B cell (primary cell): ENCODE measurements at regions not wholly inside any gene's neighbourhood (a gene's known extent, or its start where the extent isn't known, plus 50 kb on each side); places are given as distances from the start of the nearest gene placed in this dataset.

ENCODE experiments used
- EZH2 ChIP-seq: IDR thresholded peaks from 2 replicates; pipeline ENCODE4 v1.6.1; 2012; ENCODE audit warnings: borderline replicate concordance, low read depth, mild to moderate bottlenecking, moderate library complexity, low read length; ENCODE audit not compliant: insufficient read depth, poor library complexity, severe bottlenecking
- TF ChIP-seq, protein P1 (sequence below): fragments of 200-600 bp; IDR thresholded peaks from one replicate; pipeline ENCODE4 v1.8.0; 2022; ENCODE audit warnings: antibody characterized with exemption, mild to moderate bottlenecking

DNA sequence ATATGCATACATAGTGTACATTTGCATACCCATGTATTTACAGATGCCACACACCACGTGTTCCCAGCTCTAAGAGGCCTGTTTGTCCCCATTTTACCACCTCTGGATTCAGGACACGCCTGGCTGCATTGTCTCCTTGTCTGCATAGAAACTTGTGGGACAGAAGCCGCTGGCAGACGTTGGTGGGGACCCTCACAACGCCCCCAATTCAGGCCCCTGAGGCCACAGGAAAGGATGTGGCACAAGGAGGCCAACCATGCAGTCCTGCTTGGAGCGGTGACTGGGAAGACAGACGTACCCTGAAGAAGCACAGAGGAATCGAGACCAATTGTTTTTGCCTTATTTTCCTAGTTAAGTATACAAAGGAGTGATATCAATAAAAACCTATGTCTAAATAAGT, 96.1 kb downstream of the ANKRD10 start:
- no peak for TF ChIP-seq EZH2
- TF ChIP-seq, protein P1, sequence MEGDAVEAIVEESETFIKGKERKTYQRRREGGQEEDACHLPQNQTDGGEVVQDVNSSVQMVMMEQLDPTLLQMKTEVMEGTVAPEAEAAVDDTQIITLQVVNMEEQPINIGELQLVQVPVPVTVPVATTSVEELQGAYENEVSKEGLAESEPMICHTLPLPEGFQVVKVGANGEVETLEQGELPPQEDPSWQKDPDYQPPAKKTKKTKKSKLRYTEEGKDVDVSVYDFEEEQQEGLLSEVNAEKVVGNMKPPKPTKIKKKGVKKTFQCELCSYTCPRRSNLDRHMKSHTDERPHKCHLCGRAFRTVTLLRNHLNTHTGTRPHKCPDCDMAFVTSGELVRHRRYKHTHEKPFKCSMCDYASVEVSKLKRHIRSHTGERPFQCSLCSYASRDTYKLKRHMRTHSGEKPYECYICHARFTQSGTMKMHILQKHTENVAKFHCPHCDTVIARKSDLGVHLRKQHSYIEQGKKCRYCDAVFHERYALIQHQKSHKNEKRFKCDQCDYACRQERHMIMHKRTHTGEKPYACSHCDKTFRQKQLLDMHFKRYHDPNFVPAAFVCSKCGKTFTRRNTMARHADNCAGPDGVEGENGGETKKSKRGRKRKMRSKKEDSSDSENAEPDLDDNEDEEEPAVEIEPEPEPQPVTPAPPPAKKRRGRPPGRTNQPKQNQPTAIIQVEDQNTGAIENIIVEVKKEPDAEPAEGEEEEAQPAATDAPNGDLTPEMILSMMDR: no peak
